NCI-H526 (cell line): ENCODE measurements at regions not wholly inside any gene's neighbourhood (a gene's known extent, or its start where the extent isn't known, plus 50 kb on each side); places are given as distances from the start of the nearest gene placed in this dataset.
A peak's percentile ranks its signal among the peaks of the same experiment; 100 is the strongest.

Experiments used
- DNase-seq, 2 experiments: peaks; one replicate each; lab custom pipeline; 2025; lab: John Stamatoyannopoulos, UW

- DNase-seq, result no peak
Observed at GRCh38 chr3:24596626-24597025, 102.0 kb upstream of the THRB start.

GRCh38 chr3:24598695-24599470 lies 104.2 kb upstream of the THRB start:
- no peak for DNase-seq

- DNase-seq, result no peak
Observed at GRCh38 chr3:24601066-24601939, 106.7 kb upstream of the THRB start.

DNA sequence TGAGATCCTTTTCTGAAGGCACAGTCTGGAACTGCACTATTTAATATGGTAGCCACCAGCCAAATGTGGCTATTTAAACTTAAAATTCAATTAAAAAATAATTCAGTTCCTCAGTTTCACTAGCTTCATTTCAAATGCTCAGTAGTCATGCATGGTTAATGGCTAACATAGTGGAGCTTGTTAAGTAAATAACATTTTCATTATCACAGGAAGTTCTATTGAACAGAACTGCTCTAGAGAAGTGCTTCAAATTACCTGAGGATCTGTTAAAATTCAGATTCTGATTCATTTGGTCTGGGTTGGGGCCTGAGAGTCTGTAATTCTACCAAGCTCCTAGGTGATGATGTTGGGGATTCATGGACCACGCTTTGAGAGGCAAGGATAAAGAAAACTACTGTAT lies 109.6 kb upstream of the THRB start:
- DNase-seq, result no peak

- DNase-seq, result no peak
Observed at GRCh38 chr3:24605511-24606028, 110.9 kb upstream of the THRB start.

DNA sequence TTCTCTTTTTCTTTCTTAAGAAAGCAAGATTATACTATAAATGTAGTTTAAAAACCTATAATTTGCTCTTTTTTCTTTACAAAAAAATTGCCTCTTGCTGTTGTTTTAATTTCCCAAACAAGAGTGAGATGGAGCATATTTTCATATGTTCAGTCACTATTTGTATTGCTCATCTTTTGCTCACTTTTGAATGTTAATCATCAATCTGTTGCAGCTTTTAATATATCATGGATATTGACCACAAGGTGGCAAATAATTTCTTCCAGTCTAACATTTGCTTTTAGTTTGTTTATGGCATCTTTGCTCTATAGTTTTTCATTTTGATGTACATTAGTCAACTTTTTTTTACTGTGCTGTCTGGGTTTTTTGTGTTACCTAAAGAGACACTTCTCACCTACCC lies 112.6 kb upstream of the THRB start:
- DNase-seq, result no peak

GRCh38 chr3:24608701-24609390 lies 114.2 kb upstream of the THRB start:
- DNase-seq, result no peak

- no peak for DNase-seq
Observed at GRCh38 chr3:24614359-24614758, 119.7 kb upstream of the THRB start.

- no peak for DNase-seq
Observed at GRCh38 chr3:24615177-24615576, 120.5 kb upstream of the THRB start.

DNA sequence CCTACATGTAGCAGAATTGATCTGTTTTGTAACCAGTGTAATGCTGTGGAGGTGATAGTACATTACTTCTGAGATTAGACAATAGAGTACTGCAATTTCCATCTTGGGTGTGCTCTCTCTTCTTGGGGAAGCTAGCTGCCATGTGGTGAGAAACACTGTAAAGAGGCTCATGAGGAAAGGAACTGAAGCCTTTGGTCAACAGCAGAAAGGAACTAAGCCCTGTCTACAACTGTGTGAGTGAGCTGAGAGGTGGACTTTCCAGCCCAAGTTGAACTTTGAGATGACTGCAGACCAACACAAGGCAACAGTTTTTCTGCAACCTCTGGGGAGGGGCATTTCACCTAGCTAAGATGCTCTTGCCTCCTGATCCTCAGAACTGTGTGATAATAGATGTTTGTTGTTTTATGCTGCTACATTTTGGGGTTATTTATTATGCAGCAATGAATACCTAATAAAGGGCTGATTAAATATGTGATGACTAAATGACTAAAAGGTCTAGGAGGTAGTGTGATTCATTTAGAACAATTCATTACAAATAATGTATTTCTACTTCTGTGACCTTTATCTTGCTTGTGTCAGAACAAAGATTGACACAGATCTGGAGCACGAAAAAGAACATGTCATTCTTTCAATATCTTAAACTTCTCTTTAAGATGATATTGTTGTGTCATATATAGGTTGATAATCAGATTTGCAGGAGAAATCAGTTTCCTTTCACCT lies 121.6 kb upstream of the THRB start:
- no peak for DNase-seq

DNA sequence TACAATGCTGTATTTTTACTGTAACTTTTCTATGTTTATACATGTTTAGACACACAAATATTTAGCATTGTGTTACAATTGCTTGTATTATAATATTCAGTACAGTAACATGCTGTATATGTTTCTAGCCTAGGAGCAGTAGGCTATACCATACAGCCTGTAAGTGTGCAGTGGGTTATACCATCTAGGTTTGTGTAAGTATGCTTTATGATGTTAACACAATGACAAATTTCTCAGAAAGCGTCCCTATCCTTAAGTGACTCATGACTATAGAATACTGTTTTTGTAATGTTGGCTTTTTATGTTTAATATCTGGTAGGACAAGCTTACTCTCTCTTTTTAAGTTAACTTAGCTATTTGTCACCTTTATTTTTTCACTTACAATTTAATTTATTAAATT lies 127.5 kb upstream of the THRB start:
- DNase-seq, result no peak

DNA sequence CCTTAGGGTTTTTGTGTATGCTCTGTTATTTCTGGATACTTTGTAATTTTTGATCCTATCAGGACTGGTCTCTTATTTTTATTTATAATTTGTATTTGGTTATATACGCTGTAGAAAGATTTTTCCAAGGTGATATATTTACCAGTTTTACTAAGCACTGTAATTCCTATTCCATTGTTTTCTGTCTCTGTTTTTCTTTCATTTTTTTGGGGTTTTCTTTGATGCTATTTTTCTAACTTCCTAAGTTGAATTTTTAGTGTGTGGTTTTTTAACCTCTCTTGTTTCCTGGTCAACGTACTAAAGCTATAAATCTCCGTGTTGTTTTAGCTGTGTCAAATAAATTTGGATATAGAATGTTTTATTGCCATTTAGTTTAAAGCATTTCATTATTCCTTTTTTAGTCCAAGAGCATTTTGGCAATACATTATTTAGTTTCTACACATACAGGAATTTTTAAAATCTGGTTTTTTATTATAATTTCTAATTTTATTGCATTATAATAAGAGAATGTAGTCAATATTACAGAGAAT lies 128.1 kb upstream of the THRB start:
- no peak for DNase-seq

GRCh38 chr3:24623657-24624056 lies 129.0 kb upstream of the THRB start:
- no peak for DNase-seq

DNA sequence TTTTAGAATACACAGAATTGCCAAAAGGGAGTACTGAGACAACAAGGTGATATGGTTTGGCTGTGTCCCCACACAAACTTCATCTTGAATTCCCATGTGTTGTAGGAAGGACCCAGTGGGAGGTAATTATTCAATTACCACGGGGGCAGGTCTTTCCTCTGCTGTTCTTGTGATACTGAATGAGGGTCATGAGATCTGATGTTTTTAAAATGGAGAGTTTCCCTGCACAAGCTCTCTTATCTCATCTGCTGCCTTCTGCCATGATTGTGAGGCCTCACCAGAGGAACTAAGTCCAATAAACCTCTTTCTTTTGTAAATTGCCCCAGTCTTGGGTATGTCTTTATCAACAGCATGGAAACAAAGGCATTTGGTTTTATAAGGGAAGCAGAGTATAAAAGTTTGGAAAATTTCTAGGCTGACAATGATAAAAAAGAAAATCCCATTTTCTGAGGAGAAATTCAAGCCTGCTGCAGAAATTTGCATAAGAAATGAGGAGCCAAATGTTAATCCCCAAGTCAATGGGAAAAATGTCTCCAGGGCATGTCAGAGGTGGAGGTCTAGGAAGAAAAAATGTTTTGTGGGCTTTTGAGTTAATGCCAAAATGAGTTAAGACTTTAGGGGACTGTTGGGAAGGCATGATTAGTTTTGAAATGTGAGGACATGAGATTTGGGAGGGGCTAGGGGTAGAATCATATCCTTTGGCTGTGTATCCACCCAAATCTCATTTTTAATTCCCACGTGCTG lies 130.5 kb upstream of the THRB start:
- no peak for DNase-seq

- DNase-seq, result no peak
Observed at GRCh38 chr3:24628523-24629258, 134.0 kb upstream of the THRB start.

- DNase-seq, result no peak
Observed at GRCh38 chr3:24631481-24631880, 136.8 kb upstream of the THRB start.

DNA sequence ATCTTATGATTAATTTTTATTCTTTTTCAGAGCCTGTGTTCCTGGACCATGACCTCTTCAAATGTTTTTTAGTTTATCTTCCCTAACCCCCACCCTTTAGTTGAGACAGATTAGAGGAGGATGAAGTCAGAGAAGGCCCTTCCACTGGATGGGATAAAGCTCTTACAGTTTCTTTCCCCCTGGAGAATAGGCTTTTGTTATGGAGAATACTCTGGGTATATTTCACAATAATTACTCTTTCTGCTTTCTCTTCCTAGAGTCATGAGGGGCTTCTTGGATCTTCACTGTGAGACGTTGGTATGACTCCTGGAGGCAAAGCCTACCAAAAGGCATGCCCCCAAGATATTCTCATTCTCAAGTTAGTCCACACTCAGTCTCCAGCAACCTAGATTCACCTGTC lies 144.4 kb upstream of the THRB start:
- DNase-seq, result no peak

DNA sequence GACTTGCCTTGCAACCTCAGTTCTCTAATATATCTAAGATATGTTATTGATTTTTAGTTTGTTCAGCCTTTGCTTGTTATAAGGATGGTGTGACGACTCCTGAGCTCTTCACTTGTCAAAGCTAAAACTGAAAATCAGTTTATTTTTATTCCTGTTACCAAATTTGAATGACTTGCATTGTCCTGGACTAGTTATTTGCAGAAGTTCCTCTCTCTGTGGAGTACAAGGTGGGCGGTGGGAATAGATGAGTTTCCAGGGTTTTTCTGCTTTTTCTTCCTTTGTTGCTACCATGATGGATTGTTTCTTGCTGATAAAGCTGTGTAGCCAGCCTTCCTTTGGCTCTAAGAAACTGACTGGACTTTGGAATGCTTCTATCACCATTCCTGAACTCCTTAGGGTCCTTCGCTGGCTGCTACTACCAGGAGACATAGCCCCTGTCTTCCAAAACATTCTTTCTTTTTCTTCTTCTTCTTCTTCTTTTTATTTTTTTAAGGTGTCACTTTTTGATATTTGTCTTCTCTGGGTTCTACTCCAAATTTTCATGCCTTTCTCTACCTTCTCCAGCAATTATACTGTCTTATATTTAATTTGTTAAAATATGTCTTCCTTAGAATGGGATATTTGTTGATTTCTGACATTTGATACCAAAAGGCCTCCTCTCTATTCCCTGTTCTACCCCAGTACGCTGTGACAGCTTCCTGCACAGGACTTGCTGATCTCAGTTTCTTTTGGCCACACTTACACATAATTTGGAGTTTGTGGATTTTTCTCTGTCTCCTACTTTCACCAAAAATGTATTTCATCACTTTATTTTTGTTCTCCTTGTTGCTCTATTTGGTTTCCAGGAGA lies 145.1 kb upstream of the THRB start:
- no peak for DNase-seq

DNA sequence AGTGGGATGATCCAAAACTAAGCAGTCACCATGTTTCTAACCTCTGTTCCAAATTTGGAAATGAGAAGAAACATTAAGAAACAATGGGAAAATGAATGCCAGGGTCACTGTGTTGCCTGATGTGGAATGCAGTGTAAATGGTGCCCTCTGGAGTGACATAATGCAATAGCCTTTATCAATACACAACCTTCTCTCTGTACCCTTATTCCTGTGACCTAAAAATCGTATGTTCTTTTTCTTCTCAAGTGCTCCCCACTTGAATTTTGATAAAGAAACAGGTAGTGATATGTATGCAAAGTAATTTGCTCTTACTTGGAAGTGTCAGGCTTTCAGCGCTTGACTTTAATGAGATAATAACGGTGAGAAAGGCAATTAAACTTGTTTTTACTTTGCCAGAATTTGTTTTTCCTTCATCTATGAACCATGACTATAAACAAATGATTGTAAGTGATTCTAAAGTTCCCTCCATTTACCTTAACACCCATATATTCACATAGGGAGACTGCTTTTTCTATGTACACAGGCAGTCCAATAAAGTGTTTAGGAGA lies 145.8 kb upstream of the THRB start:
- peak in 1 of 2 experiments; percentile 4 for DNase-seq
